SK-N-SH (cell line): ENCODE measurements at regions not wholly inside any gene's neighbourhood (a gene's known extent, or its start where the extent isn't known, plus 50 kb on each side); places are given as distances from the start of the nearest gene placed in this dataset.
A peak's percentile ranks its signal among the peaks of the same experiment; 100 is the strongest.

Experiments used
- CTCF ChIA-PET: fragments of 300-600, 350-600 bp; formaldehyde crosslinking; extraction: SDS; loops from one replicate; lab custom pipeline; 2021; lab: Yijun Ruan, JAX
- POLR2A ChIA-PET: fragments of 350-600 bp; sonication (Branson Sonifier 250); formaldehyde crosslinking; extraction: SDS; loops from one replicate; lab custom pipeline; 2020; ENCODE audit warnings: antibody characterized with exemption, inconsistent platforms; lab: Yijun Ruan, JAX
- DNase-seq: peaks from one replicate; pipeline ENCODE4 v3.0.0; 2012
- H2AFZ ChIP-seq: fragments of 200-600 bp; sonication (generic); 2 replicates; pipeline ENCODE4 v1.8.1; 2016; ENCODE audit warnings: antibody characterized with exemption, mild to moderate bottlenecking, low read depth
- H3F3A ChIP-seq: fragments of 200-600 bp; sonication (generic); replicated peaks from 2 replicates; pipeline ENCODE3; 2016; ENCODE audit warnings: antibody characterized with exemption, mild to moderate bottlenecking; ENCODE audit not compliant: insufficient read depth
- H3K27ac ChIP-seq, 2 experiments: fragments of 200-500 bp in 1 of 2; fragments of 200-600 bp in 1 of 2; sonication (Bioruptor generic) in 1 of 2; sonication (generic), shearing (Covaris generic) in 1 of 2; 2 replicates each; pipeline versions ENCODE4 v1.5.1 to v1.6.1; 2014 to 2016; ENCODE audit warnings: low read depth in 2 of 2, inconsistent platforms in 1 of 2, low read length in 1 of 2, mild to moderate bottlenecking in 1 of 2, mixed read lengths in 1 of 2
- H3K27me3 ChIP-seq: fragments of 200-600 bp; sonication (generic), shearing (Covaris generic); 2 replicates; pipeline ENCODE4 v1.6.1; 2016; ENCODE audit warnings: mixed run types; ENCODE audit not compliant: insufficient read depth
- H3K36me3 ChIP-seq, 2 experiments: fragments of 200-500 bp in 1 of 2; fragments of 200-600 bp in 1 of 2; sonication (Bioruptor generic) in 1 of 2; sonication (generic) in 1 of 2; replicated peaks in 1 of 2; 2 replicates each; pipeline versions ENCODE3 to v1.5.1; 2014 to 2016; ENCODE audit warnings: low read length in 1 of 2, mild to moderate bottlenecking in 1 of 2; ENCODE audit not compliant: insufficient read depth in 2 of 2, control insufficient read depth in 1 of 2
- H3K4me1 ChIP-seq, 2 experiments: fragments of 200-500 bp in 1 of 2; fragments of 200-600 bp in 1 of 2; sonication (Bioruptor generic) in 1 of 2; sonication (generic), shearing (Covaris generic) in 1 of 2; 2 replicates each; pipeline versions ENCODE4 v1.5.1 to v1.6.1; 2014 to 2016; ENCODE audit warnings: low read depth in 1 of 2, low read length in 1 of 2, mixed run types in 1 of 2; ENCODE audit not compliant: insufficient read depth in 2 of 2, control insufficient read depth in 1 of 2
- H3K4me2 ChIP-seq: fragments of 200-600 bp; sonication (generic), shearing (Covaris generic); 2 replicates; pipeline ENCODE4 v1.6.1; 2017; ENCODE audit warnings: mixed run types
- H3K4me3 ChIP-seq, 2 experiments: fragments of 200-500 bp in 1 of 2; fragments of 200-600 bp in 1 of 2; sonication (Bioruptor generic) in 1 of 2; sonication (generic), shearing (Covaris generic) in 1 of 2; 2 replicates each; pipeline versions ENCODE4 v1.5.1 to v1.8.1; 2014 to 2016; ENCODE audit warnings: low read depth in 2 of 2, inconsistent platforms in 1 of 2, low read length in 1 of 2, mild to moderate bottlenecking in 1 of 2, mixed read lengths in 1 of 2, moderate library complexity in 1 of 2
- H3K79me2 ChIP-seq: fragments of 200-600 bp; sonication (generic); 2 replicates; pipeline ENCODE4 v1.8.1; 2017; ENCODE audit warnings: mild to moderate bottlenecking; ENCODE audit not compliant: insufficient read depth
- H3K9ac ChIP-seq: fragments of 200-600 bp; sonication (generic); 2 replicates; pipeline ENCODE4 v1.6.1; 2017; ENCODE audit warnings: mixed run types
- H3K9me2 ChIP-seq: fragments of 200-600 bp; sonication (generic); 2 replicates; pipeline ENCODE4 v1.6.1; 2017; ENCODE audit warnings: mixed run types
- H3K9me3 ChIP-seq: fragments of 200-600 bp; sonication (generic); 2 replicates; pipeline ENCODE4 v1.6.1; 2017; ENCODE audit warnings: mixed run types, mild to moderate bottlenecking, moderate library complexity
- H4K20me1 ChIP-seq: fragments of 200-600 bp; sonication (generic); 2 replicates; pipeline ENCODE4 v1.6.1; 2017; ENCODE audit warnings: mild to moderate bottlenecking, mixed run types; ENCODE audit not compliant: insufficient read depth
- EP300 ChIP-seq, 2 experiments: IDR thresholded peaks; 2 replicates each; pipeline versions ENCODE4 v1.4.0 to v1.6.1; 2012; ENCODE audit warnings: borderline replicate concordance in 1 of 2, low read depth in 1 of 2, low read length in 1 of 2
- EZH2phosphoT487 ChIP-seq: fragments of 200-600 bp; sonication (generic); IDR thresholded peaks from 2 replicates; pipeline ENCODE4 v1.6.1; 2017; ENCODE audit warnings: low read depth, mixed run types, mild to moderate bottlenecking, antibody characterized with exemption, moderate library complexity, borderline replicate concordance
- GABPA ChIP-seq: IDR thresholded peaks from 2 replicates; pipeline ENCODE4 v1.4.0; 2012; ENCODE audit warnings: low read depth, mild to moderate bottlenecking
- GATA2 ChIP-seq: sonication (generic); formaldehyde crosslinking; IDR thresholded peaks from 2 replicates; pipeline ENCODE4 v1.5.0; 2020; ENCODE audit warnings: mild to moderate bottlenecking, missing genetic modification reagents
- IRF3 ChIP-seq: fragments of 150-350 bp; IDR thresholded peaks from 2 replicates; pipeline ENCODE4 v1.6.1; 2016; ENCODE audit warnings: mild to moderate bottlenecking, low read depth, low read length
- NRF1 ChIP-seq: IDR thresholded peaks from 2 replicates; pipeline ENCODE4 v1.6.1; 2012; ENCODE audit warnings: low read depth, mild to moderate bottlenecking, low read length
- RCOR1 ChIP-seq: fragments of 150-350 bp; IDR thresholded peaks from 2 replicates; pipeline ENCODE4 v1.6.1; 2017; ENCODE audit warnings: antibody characterized with exemption, low read length
- RFX5 ChIP-seq: IDR thresholded peaks from 2 replicates; pipeline ENCODE4 v1.6.1; 2012; ENCODE audit warnings: mild to moderate bottlenecking, improper control_type of control experiment, low read length
- TCF12 ChIP-seq: IDR thresholded peaks from 2 replicates; pipeline ENCODE4 v1.4.0; 2012
- USF1 ChIP-seq: IDR thresholded peaks from 2 replicates; pipeline ENCODE4 v1.4.0; 2012; ENCODE audit warnings: low read depth, borderline replicate concordance
- WGBS: methylation state at CpG from one replicate; pipeline ENCODE4 v1.1.6; 2017; ENCODE audit warnings: low lambda C conversion rate; 5-methylcytosine and 5-hydroxymethylcytosine counted together
- TF ChIP-seq, protein P1 (sequence below): IDR thresholded peaks from 2 replicates; pipeline ENCODE4 v1.4.0; 2012; ENCODE audit warnings: low read depth, borderline replicate concordance

DNA sequence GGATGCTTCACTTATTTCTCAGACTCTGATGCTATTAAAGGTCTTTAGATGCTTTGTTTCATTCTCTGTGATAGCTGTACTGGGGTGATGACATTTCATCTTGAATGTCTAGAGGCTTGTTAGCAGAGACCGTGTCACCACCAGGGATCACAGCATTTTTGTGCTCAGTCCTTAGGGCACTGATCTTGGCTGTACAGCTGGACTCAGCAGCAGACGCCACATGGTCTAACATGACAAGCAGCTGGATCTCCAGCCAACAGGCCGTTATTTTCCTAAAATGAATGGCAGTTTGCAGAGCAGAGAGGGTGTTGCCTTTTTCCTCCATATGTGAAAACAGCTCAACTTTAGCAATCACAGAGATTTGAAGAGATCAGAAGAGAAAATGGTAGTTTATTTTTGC lies 491.8 kb downstream of the CDH2 start:
- Histone ChIP-seq H3F3A (no peaks in the 10 kb centered on the region), H3K27ac (no peak overlapping the region), H3K4me2 (no peak overlapping the region), H3K27me3 (no peaks in the 10 kb centered on the region), H3K9me3 (peaks cover 13% of the 10 kb centered on the region), H3K79me2 (no peaks in the 10 kb centered on the region), H3K9me2 (no peaks in the 10 kb centered on the region), H3K4me1 (peaks cover 0 to 3% of the 10 kb centered on the region in 2 experiments; a peak in 2 of 4 replicates), H3K36me3 (no peaks in the 10 kb centered on the region), H3K9ac (no peak overlapping the region)
- no peak for DNase-seq
- WGBS, result 40% methylated on average over 3 of the region's 3 CpGs
- CTCF ChIA-PET, result interaction anchor here (0.6 to 2.3 kb wide), 15 partner anchors 9 to 177 kb away, joined by 3 to 8 read pairs (median 4); no protein-coding TSS in a partner anchor
- TF ChIP-seq RFX5, result no peak
- TF ChIP-seq TCF12, result no peak
- no peak for TF ChIP-seq GABPA
- no peak for TF ChIP-seq NRF1
- TF ChIP-seq, protein P1, sequence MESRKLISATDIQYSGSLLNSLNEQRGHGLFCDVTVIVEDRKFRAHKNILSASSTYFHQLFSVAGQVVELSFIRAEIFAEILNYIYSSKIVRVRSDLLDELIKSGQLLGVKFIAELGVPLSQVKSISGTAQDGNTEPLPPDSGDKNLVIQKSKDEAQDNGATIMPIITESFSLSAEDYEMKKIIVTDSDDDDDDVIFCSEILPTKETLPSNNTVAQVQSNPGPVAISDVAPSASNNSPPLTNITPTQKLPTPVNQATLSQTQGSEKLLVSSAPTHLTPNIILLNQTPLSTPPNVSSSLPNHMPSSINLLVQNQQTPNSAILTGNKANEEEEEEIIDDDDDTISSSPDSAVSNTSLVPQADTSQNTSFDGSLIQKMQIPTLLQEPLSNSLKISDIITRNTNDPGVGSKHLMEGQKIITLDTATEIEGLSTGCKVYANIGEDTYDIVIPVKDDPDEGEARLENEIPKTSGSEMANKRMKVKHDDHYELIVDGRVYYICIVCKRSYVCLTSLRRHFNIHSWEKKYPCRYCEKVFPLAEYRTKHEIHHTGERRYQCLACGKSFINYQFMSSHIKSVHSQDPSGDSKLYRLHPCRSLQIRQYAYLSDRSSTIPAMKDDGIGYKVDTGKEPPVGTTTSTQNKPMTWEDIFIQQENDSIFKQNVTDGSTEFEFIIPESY, result no peak
- no peak for TF ChIP-seq GATA2 (CRISPR knock-in tag)
- TF ChIP-seq EZH2phosphoT487, result no peak
- no peak for TF ChIP-seq USF1
- TF ChIP-seq IRF3, result no peak
- TF ChIP-seq, all 33 proteins: peak for 0
- no peak overlapping the region for H3K4me3 ChIP-seq
- H4K20me1 ChIP-seq, result no peaks in the 10 kb centered on the region
- POLR2A ChIA-PET, result no interaction called here
- H2AFZ ChIP-seq, result peak overlapping the region; percentile 19; the same call in 1 of the 2 replicates

- H3K4me3 ChIP-seq, result no peak overlapping the region
- 44% methylated on average over 3 of the region's 3 CpGs for WGBS
- DNase-seq, result no peak
Observed at GRCh38 chr18:27674411-27674810, 489.3 kb upstream of the CHST9 start.

More at GRCh38 chr18:27674411-27674810, 489.3 kb upstream of the CHST9 start:
- no peak overlapping the region for H2AFZ ChIP-seq
- H3K36me3 ChIP-seq, result no peaks in the 10 kb centered on the region
- no peaks in the 10 kb centered on the region for H3F3A ChIP-seq
- TF ChIP-seq EP300 (IDR thresholded peaks at IDR 0.05; ENCODE audit: borderline replicate concordance in 1 of 2, low read depth in 1 of 2, low read length in 1 of 2) (no peak), GABPA (no peak), IRF3 (no peak), RCOR1 (no peak)
- ChIA-PET CTCF (interaction anchor here (0.8 kb wide), 1 partner anchor 75 kb away, joined by 3 read pairs; no protein-coding TSS in a partner anchor), POLR2A (no interaction called here)
- H3K9me3 ChIP-seq, result no peaks in the 10 kb centered on the region
- no peak overlapping the region for H3K27ac ChIP-seq
- no peaks in the 10 kb centered on the region for H4K20me1 ChIP-seq
- no peaks in the 10 kb centered on the region for H3K9me2 ChIP-seq
- no peaks in the 10 kb centered on the region for H3K4me1 ChIP-seq
- H3K27me3 ChIP-seq, result no peaks in the 10 kb centered on the region
- no peak overlapping the region for H3K9ac ChIP-seq
- H3K4me2 ChIP-seq, result no peak overlapping the region
- H3K79me2 ChIP-seq, result no peaks in the 10 kb centered on the region
